AG09319 (cell line): ENCODE measurements at regions not wholly inside any gene's neighbourhood (a gene's known extent, or its start where the extent isn't known, plus 50 kb on each side); places are given as distances from the start of the nearest gene placed in this dataset.

Experiments
- DNase-seq: peaks from one replicate; pipeline ENCODE4 v3.0.0-alpha.2; 2010; ENCODE audit warnings: low read depth; ENCODE audit errors: extremely low read depth
- TF ChIP-seq, protein P1 (sequence below): IDR thresholded peaks from 2 replicates; pipeline ENCODE4 v1.5.1; 2011; ENCODE audit warnings: low read depth, mild to moderate bottlenecking, inconsistent platforms, low read length, moderate library complexity

GRCh38 chr4:1470816-1471442, 64.7 kb upstream of the NKX1-1 start:
- TF ChIP-seq, protein P1, sequence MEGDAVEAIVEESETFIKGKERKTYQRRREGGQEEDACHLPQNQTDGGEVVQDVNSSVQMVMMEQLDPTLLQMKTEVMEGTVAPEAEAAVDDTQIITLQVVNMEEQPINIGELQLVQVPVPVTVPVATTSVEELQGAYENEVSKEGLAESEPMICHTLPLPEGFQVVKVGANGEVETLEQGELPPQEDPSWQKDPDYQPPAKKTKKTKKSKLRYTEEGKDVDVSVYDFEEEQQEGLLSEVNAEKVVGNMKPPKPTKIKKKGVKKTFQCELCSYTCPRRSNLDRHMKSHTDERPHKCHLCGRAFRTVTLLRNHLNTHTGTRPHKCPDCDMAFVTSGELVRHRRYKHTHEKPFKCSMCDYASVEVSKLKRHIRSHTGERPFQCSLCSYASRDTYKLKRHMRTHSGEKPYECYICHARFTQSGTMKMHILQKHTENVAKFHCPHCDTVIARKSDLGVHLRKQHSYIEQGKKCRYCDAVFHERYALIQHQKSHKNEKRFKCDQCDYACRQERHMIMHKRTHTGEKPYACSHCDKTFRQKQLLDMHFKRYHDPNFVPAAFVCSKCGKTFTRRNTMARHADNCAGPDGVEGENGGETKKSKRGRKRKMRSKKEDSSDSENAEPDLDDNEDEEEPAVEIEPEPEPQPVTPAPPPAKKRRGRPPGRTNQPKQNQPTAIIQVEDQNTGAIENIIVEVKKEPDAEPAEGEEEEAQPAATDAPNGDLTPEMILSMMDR = no peak
- no peak for DNase-seq

- no peak for DNase-seq
- TF ChIP-seq, protein P1 = no peak
These were observed 64.1 kb upstream of the NKX1-1 start for GRCh38 chr4:1470393-1470670.

GRCh38 chr4:1469607-1470392, 63.6 kb upstream of the NKX1-1 start:
- TF ChIP-seq, protein P1 = no peak
- no peak for DNase-seq

- DNase-seq = no peak
- TF ChIP-seq, protein P1 = no peak
These were observed 62.8 kb upstream of the NKX1-1 start for GRCh38 chr4:1469043-1469442.

DNA sequence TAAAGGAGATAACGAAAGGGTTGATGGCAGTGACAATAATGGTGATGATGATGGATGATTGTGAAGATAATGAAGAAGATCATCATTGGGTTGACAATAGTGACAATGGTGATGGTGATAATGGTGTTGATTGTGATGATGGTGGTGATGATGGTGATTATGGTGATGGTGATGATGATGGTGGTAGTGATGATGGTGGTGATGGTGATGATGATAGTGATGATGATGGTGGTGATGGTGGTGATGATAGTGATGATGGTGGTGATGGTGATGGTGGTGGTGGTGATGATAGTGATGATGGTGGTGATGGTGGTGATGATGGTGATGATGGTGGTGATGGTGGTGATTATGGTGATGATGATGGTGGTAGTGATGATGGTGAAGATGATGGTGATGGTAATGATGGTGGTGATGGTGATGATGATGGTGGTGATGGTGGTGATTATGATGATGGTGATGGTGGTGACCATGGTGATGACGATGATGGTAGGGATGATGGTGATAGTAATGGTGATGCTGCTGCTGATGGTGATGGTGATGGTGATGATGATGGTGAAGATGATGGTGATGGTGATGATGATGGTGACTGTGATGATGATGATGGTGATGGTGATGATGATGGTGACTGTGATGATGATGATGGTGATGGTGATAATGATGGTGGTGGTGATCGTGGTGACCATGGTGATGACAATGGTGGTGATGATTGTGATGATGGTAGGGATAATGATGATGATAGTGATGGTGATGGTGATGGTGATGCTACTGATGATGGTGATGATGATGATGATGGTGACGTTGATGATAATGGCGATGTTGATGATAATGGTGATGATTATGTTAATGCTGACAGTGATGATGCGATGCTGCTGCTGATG, 61.6 kb upstream of the NKX1-1 start:
- no peak for DNase-seq
- TF ChIP-seq, protein P1 = no peak

GRCh38 chr4:1466863-1467165, 60.6 kb upstream of the NKX1-1 start:
- no peak for DNase-seq
- TF ChIP-seq, protein P1 = no peak
